GM12878 (cell line): ENCODE measurements at regions not wholly inside any gene's neighbourhood (a gene's known extent, or its start where the extent isn't known, plus 50 kb on each side); places are given as distances from the start of the nearest gene placed in this dataset.

ENCODE experiments used
- ATAC-seq: fragments of 200-7000 bp; cut with Tn5 transposase; 3 replicates; pipeline ENCODE4 v1.9.1; 2020; ENCODE audit warnings: mild to moderate bottlenecking, moderate library complexity
- BruUV-seq: library from RNA; stranded (reverse); fragments of 400-500 nt; replicated peaks from 2 replicates; lab custom pipeline; 2021; lab: Mats Ljungman, UMichigan
- CTCF ChIA-PET: fragments of 300-600 bp; sonication (Branson Sonifier 250); formaldehyde crosslinking; extraction: SDS; loops from one replicate; lab custom pipeline; 2021; ENCODE audit warnings: inconsistent platforms; lab: Yijun Ruan, JAX
- POLR2A ChIA-PET: fragments of 350-600 bp; formaldehyde crosslinking; extraction: SDS; loops from one replicate; lab custom pipeline; 2021; ENCODE audit warnings: inconsistent platforms; lab: Charles Lee
- RAD21 ChIA-PET: fragments of 300-600 bp; sonication (Branson Sonifier 250); formaldehyde crosslinking; loops from one replicate; lab custom pipeline; 2023; ENCODE audit warnings: antibody characterized with exemption; ENCODE audit not compliant: unreplicated experiment; lab: Charles Lee
- SMC1A ChIA-PET: fragments of 300-600 bp; sonication (Branson Sonifier 250); formaldehyde crosslinking; loops from one replicate; lab custom pipeline; 2023; ENCODE audit not compliant: unreplicated experiment, uncharacterized antibody; lab: Charles Lee
- DNase-seq: peaks from one replicate; pipeline ENCODE4 v3.0.0-alpha.2; 2011; ENCODE audit warnings: low read depth, low spot score
- FAIRE-seq: peaks from 3 replicates; lab custom pipeline; 2011; peaks lifted over from hg19 to GRCh38; lab: Jason Lieb, UNC
- H2AFZ ChIP-seq: 2 replicates; pipeline ENCODE4 v1.6.0; 2011; ENCODE audit warnings: low read depth, low read length, control low read depth; ENCODE audit not compliant: control insufficient read depth
- H3K27ac ChIP-seq: 2 replicates; pipeline ENCODE4 v1.5.1; 2011; ENCODE audit warnings: control low read depth; ENCODE audit not compliant: control insufficient read depth, insufficient read depth
- H3K27me3 ChIP-seq, 2 experiments: replicated peaks in 1 of 2; 2 replicates each; pipeline versions ENCODE4 v1.6.0 to v1.6.1; 2011; ENCODE audit warnings: low read length in 1 of 2; ENCODE audit not compliant: control insufficient read depth in 2 of 2, insufficient read depth in 2 of 2
- H3K36me3 ChIP-seq, 2 experiments: 2 replicates each; pipeline ENCODE4 v1.5.1; 2011; ENCODE audit warnings: low read length in 1 of 2; ENCODE audit not compliant: control insufficient read depth in 2 of 2, insufficient read depth in 2 of 2
- H3K4me1 ChIP-seq: 2 replicates; pipeline ENCODE4 v1.6.1; 2011; ENCODE audit warnings: mild to moderate bottlenecking, low read length, moderate library complexity, mixed read lengths; ENCODE audit not compliant: control insufficient read depth, insufficient read depth
- H3K4me2 ChIP-seq: 2 replicates; pipeline ENCODE4 v1.6.0; 2011; ENCODE audit warnings: control low read depth; ENCODE audit not compliant: control insufficient read depth, insufficient read depth
- H3K4me3 ChIP-seq: fragments of 200-600 bp; sonication (generic); 2 replicates; pipeline ENCODE4 v1.5.1; 2016
- H3K79me2 ChIP-seq: 2 replicates; pipeline ENCODE4 v1.6.0; 2011; ENCODE audit warnings: low read length; ENCODE audit not compliant: control insufficient read depth, insufficient read depth
- H3K9ac ChIP-seq: 2 replicates; pipeline ENCODE4 v1.8.0; 2011; ENCODE audit warnings: low read length, control low read depth, mixed read lengths; ENCODE audit not compliant: control insufficient read depth, insufficient read depth
- H3K9me3 ChIP-seq: replicated peaks from 3 replicates; pipeline ENCODE4 v1.5.1; 2011; ENCODE audit warnings: mild to moderate bottlenecking, low read length; ENCODE audit not compliant: control insufficient read depth, insufficient read depth
- H4K20me1 ChIP-seq: 2 replicates; pipeline ENCODE4 v1.6.0; 2011; ENCODE audit not compliant: control insufficient read depth, insufficient read depth
- DPF2 ChIP-seq: fragments of 450-650 bp; IDR thresholded peaks from 2 replicates; pipeline ENCODE4 v1.6.1; 2017; ENCODE audit warnings: mild to moderate bottlenecking
- EED ChIP-seq: sonication (generic); IDR thresholded peaks from 2 replicates; pipeline ENCODE4 v1.6.1; 2016; ENCODE audit warnings: antibody characterized with exemption, low read depth
- SIN3A ChIP-seq: IDR thresholded peaks from 2 replicates; pipeline ENCODE4 v1.6.1; 2012; ENCODE audit warnings: low read depth, low read length, improper control_type of control experiment
- SPI1 ChIP-seq: IDR thresholded peaks from 2 replicates; pipeline ENCODE4 v1.6.1; 2011; ENCODE audit warnings: low read depth, mild to moderate bottlenecking, low read length, moderate library complexity, borderline replicate concordance; ENCODE audit not compliant: insufficient read depth
- SREBF2 ChIP-seq: IDR thresholded peaks from 2 replicates; pipeline ENCODE4 v1.6.1; 2012; ENCODE audit warnings: mild to moderate bottlenecking, low read length
- STAT1 ChIP-seq: fragments of 450-650 bp; conservative IDR thresholded peaks from 2 replicates; pipeline ENCODE4 v1.6.1; 2014; ENCODE audit warnings: antibody characterized with exemption, mild to moderate bottlenecking
- TCF3 ChIP-seq: IDR thresholded peaks from 2 replicates; pipeline ENCODE4 v1.6.1; 2012; ENCODE audit warnings: low read depth, mild to moderate bottlenecking, low read length, borderline replicate concordance; ENCODE audit not compliant: insufficient read depth
- YBX1 ChIP-seq: fragments of 450-650 bp; IDR thresholded peaks from 2 replicates; pipeline ENCODE4 v1.6.1; 2016; ENCODE audit warnings: antibody characterized with exemption
- YY1 ChIP-seq: IDR thresholded peaks from 2 replicates; pipeline ENCODE4 v1.6.1; 2011; ENCODE audit warnings: low read depth, mild to moderate bottlenecking, low read length
- WGBS: methylation state at CpG from one replicate; pipeline ENCODE4 v1.1.6; 2016; ENCODE audit warnings: low lambda C conversion rate; ENCODE audit not compliant: insufficient replicate concordance, insufficient coverage; ENCODE audit errors: missing lambda C conversion rate; 5-methylcytosine and 5-hydroxymethylcytosine counted together
- in situ Hi-C: fragments of 300-500 bp; cut with MboI; formaldehyde crosslinking; loops from 9 replicates; pipeline ENCODE4 v1.14.3; 2018; ENCODE audit warnings: mixed read lengths
- intact Hi-C: fragments of 100-400 bp; cut with micrococcal nuclease; formaldehyde crosslinking; loops from one replicate; pipeline ENCODE4 v1.14.2; 2022; ENCODE audit not compliant: unreplicated experiment
- TF ChIP-seq, protein P1 (sequence below): fragments of 450-650 bp; IDR thresholded peaks from 2 replicates; pipeline ENCODE4 v1.6.1; 2014; ENCODE audit warnings: mild to moderate bottlenecking
- TF ChIP-seq, protein P2 (sequence below): fragments of 450-650 bp; IDR thresholded peaks from 2 replicates; pipeline ENCODE4 v1.6.1; 2018; ENCODE audit warnings: borderline replicate concordance, mild to moderate bottlenecking; ENCODE audit not compliant: partially characterized antibody
- TF ChIP-seq, protein P3 (sequence below): fragments of 150-350 bp; IDR thresholded peaks from 2 replicates; pipeline ENCODE4 v1.6.1; 2016; ENCODE audit warnings: low read depth, low read length
- TF ChIP-seq, protein P4 (sequence below): fragments of 450-650 bp; IDR thresholded peaks from 2 replicates; pipeline ENCODE4 v1.6.1; 2018; ENCODE audit warnings: mild to moderate bottlenecking, low read depth, moderate library complexity; ENCODE audit not compliant: partially characterized antibody

DNA sequence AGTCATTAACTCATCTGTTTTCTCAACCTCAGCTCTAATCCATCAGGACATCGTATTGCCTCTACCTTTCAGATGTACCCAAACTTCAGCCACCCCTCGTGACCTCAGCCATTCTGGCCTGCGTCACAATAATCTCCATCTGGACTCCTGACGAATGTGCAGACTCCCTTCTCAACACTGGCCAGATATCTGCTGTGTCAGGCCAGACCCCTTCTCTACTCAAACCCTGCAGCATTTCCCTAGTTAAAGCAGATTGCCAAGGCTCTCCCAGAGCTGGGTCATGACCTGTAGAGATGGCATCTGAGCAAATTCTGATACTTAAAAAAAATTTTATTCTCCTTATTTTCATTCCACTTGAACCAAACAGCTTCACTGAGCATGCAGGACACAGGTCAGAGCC lies 69.5 kb upstream of the TMEM18 start:
- no peak for TF ChIP-seq EED
- TF ChIP-seq, protein P1, sequence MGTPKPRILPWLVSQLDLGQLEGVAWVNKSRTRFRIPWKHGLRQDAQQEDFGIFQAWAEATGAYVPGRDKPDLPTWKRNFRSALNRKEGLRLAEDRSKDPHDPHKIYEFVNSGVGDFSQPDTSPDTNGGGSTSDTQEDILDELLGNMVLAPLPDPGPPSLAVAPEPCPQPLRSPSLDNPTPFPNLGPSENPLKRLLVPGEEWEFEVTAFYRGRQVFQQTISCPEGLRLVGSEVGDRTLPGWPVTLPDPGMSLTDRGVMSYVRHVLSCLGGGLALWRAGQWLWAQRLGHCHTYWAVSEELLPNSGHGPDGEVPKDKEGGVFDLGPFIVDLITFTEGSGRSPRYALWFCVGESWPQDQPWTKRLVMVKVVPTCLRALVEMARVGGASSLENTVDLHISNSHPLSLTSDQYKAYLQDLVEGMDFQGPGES: no peak
- TF ChIP-seq SREBF2: no peak
- no peak for TF ChIP-seq YY1
- TF ChIP-seq, protein P2, sequence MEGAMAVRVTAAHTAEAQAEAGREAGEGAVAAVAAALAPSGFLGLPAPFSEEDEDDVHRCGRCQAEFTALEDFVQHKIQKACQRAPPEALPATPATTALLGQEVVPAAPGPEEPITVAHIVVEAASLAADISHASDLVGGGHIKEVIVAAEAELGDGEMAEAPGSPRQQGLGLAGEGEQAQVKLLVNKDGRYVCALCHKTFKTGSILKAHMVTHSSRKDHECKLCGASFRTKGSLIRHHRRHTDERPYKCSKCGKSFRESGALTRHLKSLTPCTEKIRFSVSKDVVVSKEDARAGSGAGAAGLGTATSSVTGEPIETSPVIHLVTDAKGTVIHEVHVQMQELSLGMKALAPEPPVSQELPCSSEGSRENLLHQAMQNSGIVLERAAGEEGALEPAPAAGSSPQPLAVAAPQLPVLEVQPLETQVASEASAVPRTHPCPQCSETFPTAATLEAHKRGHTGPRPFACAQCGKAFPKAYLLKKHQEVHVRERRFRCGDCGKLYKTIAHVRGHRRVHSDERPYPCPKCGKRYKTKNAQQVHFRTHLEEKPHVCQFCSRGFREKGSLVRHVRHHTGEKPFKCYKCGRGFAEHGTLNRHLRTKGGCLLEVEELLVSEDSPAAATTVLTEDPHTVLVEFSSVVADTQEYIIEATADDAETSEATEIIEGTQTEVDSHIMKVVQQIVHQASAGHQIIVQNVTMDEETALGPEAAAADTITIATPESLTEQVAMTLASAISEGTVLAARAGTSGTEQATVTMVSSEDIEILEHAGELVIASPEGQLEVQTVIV: no peak
- no peak for TF ChIP-seq SIN3A
- TF ChIP-seq TCF3: no peak
- no peak for TF ChIP-seq STAT1
- no peak for TF ChIP-seq SPI1
- TF ChIP-seq, protein P3, sequence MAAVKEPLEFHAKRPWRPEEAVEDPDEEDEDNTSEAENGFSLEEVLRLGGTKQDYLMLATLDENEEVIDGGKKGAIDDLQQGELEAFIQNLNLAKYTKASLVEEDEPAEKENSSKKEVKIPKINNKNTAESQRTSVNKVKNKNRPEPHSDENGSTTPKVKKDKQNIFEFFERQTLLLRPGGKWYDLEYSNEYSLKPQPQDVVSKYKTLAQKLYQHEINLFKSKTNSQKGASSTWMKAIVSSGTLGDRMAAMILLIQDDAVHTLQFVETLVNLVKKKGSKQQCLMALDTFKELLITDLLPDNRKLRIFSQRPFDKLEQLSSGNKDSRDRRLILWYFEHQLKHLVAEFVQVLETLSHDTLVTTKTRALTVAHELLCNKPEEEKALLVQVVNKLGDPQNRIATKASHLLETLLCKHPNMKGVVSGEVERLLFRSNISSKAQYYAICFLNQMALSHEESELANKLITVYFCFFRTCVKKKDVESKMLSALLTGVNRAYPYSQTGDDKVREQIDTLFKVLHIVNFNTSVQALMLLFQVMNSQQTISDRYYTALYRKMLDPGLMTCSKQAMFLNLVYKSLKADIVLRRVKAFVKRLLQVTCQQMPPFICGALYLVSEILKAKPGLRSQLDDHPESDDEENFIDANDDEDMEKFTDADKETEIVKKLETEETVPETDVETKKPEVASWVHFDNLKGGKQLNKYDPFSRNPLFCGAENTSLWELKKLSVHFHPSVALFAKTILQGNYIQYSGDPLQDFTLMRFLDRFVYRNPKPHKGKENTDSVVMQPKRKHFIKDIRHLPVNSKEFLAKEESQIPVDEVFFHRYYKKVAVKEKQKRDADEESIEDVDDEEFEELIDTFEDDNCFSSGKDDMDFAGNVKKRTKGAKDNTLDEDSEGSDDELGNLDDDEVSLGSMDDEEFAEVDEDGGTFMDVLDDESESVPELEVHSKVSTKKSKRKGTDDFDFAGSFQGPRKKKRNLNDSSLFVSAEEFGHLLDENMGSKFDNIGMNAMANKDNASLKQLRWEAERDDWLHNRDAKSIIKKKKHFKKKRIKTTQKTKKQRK: no peak
- TF ChIP-seq YBX1: no peak
- TF ChIP-seq, protein P4, sequence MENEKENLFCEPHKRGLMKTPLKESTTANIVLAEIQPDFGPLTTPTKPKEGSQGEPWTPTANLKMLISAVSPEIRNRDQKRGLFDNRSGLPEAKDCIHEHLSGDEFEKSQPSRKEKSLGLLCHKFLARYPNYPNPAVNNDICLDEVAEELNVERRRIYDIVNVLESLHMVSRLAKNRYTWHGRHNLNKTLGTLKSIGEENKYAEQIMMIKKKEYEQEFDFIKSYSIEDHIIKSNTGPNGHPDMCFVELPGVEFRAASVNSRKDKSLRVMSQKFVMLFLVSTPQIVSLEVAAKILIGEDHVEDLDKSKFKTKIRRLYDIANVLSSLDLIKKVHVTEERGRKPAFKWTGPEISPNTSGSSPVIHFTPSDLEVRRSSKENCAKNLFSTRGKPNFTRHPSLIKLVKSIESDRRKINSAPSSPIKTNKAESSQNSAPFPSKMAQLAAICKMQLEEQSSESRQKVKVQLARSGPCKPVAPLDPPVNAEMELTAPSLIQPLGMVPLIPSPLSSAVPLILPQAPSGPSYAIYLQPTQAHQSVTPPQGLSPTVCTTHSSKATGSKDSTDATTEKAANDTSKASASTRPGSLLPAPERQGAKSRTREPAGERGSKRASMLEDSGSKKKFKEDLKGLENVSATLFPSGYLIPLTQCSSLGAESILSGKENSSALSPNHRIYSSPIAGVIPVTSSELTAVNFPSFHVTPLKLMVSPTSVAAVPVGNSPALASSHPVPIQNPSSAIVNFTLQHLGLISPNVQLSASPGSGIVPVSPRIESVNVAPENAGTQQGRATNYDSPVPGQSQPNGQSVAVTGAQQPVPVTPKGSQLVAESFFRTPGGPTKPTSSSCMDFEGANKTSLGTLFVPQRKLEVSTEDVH: no peak
- TF ChIP-seq DPF2: no peak
- intact Hi-C loops: no loop called here
- no TSS peak for BruUV-seq
- SMC1A ChIA-PET: no interaction called here
- Histone ChIP-seq H3K27me3 (no peaks in the 10 kb centered on the region; a peak in 1 of 4 replicates), H3K9ac (no peak overlapping the region), H3K4me3 (no peak overlapping the region), H3K27ac (no peak overlapping the region), H3K4me1 (no peaks in the 10 kb centered on the region), H2AFZ (no peak overlapping the region), H3K9me3 (no peaks in the 10 kb centered on the region), H3K36me3 (no peaks in the 10 kb centered on the region), H4K20me1 (no peaks in the 10 kb centered on the region), H3K79me2 (no peaks in the 10 kb centered on the region), H3K4me2 (no peak overlapping the region)
- in situ Hi-C loops: no loop called here
- WGBS: 28% methylated on average over 4 of the region's 4 CpGs
- RAD21 ChIA-PET: no interaction called here
- CTCF ChIA-PET: no interaction called here
- ATAC-seq (no peak), DNase-seq (no peak), FAIRE-seq (no peak)
- POLR2A ChIA-PET: no interaction called here
